Astrocyte of the spinal cord (primary cell): ENCODE measurements at regions not wholly inside any gene's neighbourhood (a gene's known extent, or its start where the extent isn't known, plus 50 kb on each side); places are given as distances from the start of the nearest gene placed in this dataset.

Experiments used
- DNase-seq: peaks from one replicate; pipeline ENCODE4 v3.0.0; 2011; ENCODE audit warnings: low read depth, low spot score
- H3K4me3 ChIP-seq: 2 replicates; pipeline ENCODE4 v1.5.1; 2011; ENCODE audit warnings: low read depth, mild to moderate bottlenecking, low read length, moderate library complexity
- CTCF ChIP-seq: IDR thresholded peaks from 2 replicates; pipeline ENCODE4 v1.5.1; 2012; ENCODE audit warnings: low read depth, mild to moderate bottlenecking, low read length, inconsistent platforms
- in situ Hi-C: cut with HindIII; loops from 2 replicates; pipeline ENCODE4 v1.10.0; 2017; ENCODE audit warnings: low sequenced_read_pairs

GRCh38 chr18:46360866-46361265, 256.7 kb downstream of the HAUS1 start:
- no peak overlapping the region for H3K4me3 ChIP-seq
- DNase-seq = no peak
- in situ Hi-C loops = no loop called here
- TF ChIP-seq CTCF = no peak

GRCh38 chr18:46362533-46362932, 258.3 kb downstream of the HAUS1 start:
- TF ChIP-seq CTCF = no peak
- no peak overlapping the region for H3K4me3 ChIP-seq
- DNase-seq = no peak
- in situ Hi-C loops = no loop called here

GRCh38 chr18:46364048-46364447, 259.9 kb downstream of the HAUS1 start:
- TF ChIP-seq CTCF = no peak
- no peak overlapping the region for H3K4me3 ChIP-seq
- DNase-seq = no peak
- in situ Hi-C loops = no loop called here

GRCh38 chr18:46366201-46366600, 262.0 kb downstream of the HAUS1 start:
- in situ Hi-C loops = no loop called here
- H3K4me3 ChIP-seq = no peak overlapping the region
- TF ChIP-seq CTCF = no peak
- DNase-seq = no peak

GRCh38 chr18:46366751-46367376, 262.7 kb downstream of the HAUS1 start:
- DNase-seq = no peak
- in situ Hi-C loops = no loop called here
- no peak for TF ChIP-seq CTCF
- no peak overlapping the region for H3K4me3 ChIP-seq

GRCh38 chr18:46369323-46369722, 265.1 kb downstream of the HAUS1 start:
- H3K4me3 ChIP-seq = no peak overlapping the region
- DNase-seq = no peak
- TF ChIP-seq CTCF = no peak
- in situ Hi-C loops = no loop called here

GRCh38 chr18:46370898-46371297, 266.7 kb downstream of the HAUS1 start:
- no peak for DNase-seq
- H3K4me3 ChIP-seq = no peak overlapping the region
- no peak for TF ChIP-seq CTCF
- in situ Hi-C loops = no loop called here
